H9 (cell line): ENCODE measurements at regions not wholly inside any gene's neighbourhood (a gene's known extent, or its start where the extent isn't known, plus 50 kb on each side); places are given as distances from the start of the nearest gene placed in this dataset.

Experiments used
- DNase-seq: peaks from one replicate; pipeline ENCODE4 v3.0.0-alpha.2; 2017
- H2AFZ ChIP-seq: one replicate; pipeline ENCODE4 v1.6.1; 2013; ENCODE audit warnings: mild to moderate bottlenecking, low read length, control low read depth, moderate library complexity
- H2AK5ac ChIP-seq: 2 replicates; pipeline ENCODE4 v1.6.1; 2013; ENCODE audit warnings: low read length, control low read depth, mixed read lengths; ENCODE audit not compliant: insufficient read length
- H2BK120ac ChIP-seq: one replicate; pipeline ENCODE4 v1.6.1; 2013; ENCODE audit warnings: low read depth, mild to moderate bottlenecking, low read length, control low read depth, inconsistent platforms; ENCODE audit not compliant: poor library complexity, severe bottlenecking
- H2BK12ac ChIP-seq: 2 replicates; pipeline ENCODE4 v1.6.1; 2013; ENCODE audit warnings: low read length, control low read depth, mixed read lengths, low read depth; ENCODE audit not compliant: insufficient read length
- H2BK15ac ChIP-seq: 2 replicates; pipeline ENCODE4 v1.6.1; 2013; ENCODE audit warnings: low read depth, low read length, control low read depth
- H2BK20ac ChIP-seq: one replicate; pipeline ENCODE4 v1.6.1; 2013; ENCODE audit warnings: low read depth, mild to moderate bottlenecking, low read length, control low read depth, inconsistent platforms; ENCODE audit not compliant: poor library complexity, severe bottlenecking
- H2BK5ac ChIP-seq: 2 replicates; pipeline ENCODE4 v1.6.1; 2013; ENCODE audit warnings: low read length, control low read depth, mixed read lengths; ENCODE audit not compliant: insufficient read length
- H3K14ac ChIP-seq: 2 replicates; pipeline ENCODE4 v1.6.1; 2013; ENCODE audit warnings: low read length, control low read depth; ENCODE audit not compliant: insufficient read depth
- H3K18ac ChIP-seq: 2 replicates; pipeline ENCODE4 v1.6.1; 2013; ENCODE audit warnings: low read depth, mild to moderate bottlenecking, mixed read lengths, low read length, control low read depth; ENCODE audit not compliant: insufficient read length
- H3K23ac ChIP-seq: 2 replicates; pipeline ENCODE4 v1.6.1; 2013; ENCODE audit warnings: low read length, control low read depth, mixed read lengths, low read depth; ENCODE audit not compliant: insufficient read length
- H3K23me2 ChIP-seq: 2 replicates; pipeline ENCODE4 v1.6.1; 2013; ENCODE audit warnings: low read depth, mild to moderate bottlenecking, mixed read lengths, low read length, control low read depth; ENCODE audit not compliant: insufficient read length, poor library complexity, severe bottlenecking
- H3K27ac ChIP-seq: 2 replicates; pipeline ENCODE4 v1.5.1; 2013; ENCODE audit warnings: low read length, control low read depth, mixed read lengths, low read depth; ENCODE audit not compliant: insufficient read length
- H3K27me3 ChIP-seq: 2 replicates; pipeline ENCODE4 v1.6.1; 2013; ENCODE audit warnings: low read length, control low read depth, inconsistent platforms; ENCODE audit not compliant: insufficient read depth
- H3K4ac ChIP-seq: 2 replicates; pipeline ENCODE4 v1.6.1; 2013; ENCODE audit warnings: low read depth, mild to moderate bottlenecking, control low read depth, inconsistent platforms, low read length, moderate library complexity
- H3K4me1 ChIP-seq: 2 replicates; pipeline ENCODE4 v1.6.1; 2013; ENCODE audit warnings: low read length, control low read depth, inconsistent platforms; ENCODE audit not compliant: insufficient read depth
- H3K4me2 ChIP-seq: 2 replicates; pipeline ENCODE4 v1.6.1; 2013; ENCODE audit warnings: low read length, control low read depth, mixed read lengths; ENCODE audit not compliant: insufficient read length, insufficient read depth
- H3K56ac ChIP-seq: 2 replicates; pipeline ENCODE4 v1.6.1; 2013; ENCODE audit warnings: low read depth, mild to moderate bottlenecking, mixed read lengths, low read length, control low read depth; ENCODE audit not compliant: insufficient read length
- H3K79me1 ChIP-seq: 2 replicates; pipeline ENCODE4 v1.6.1; 2013; ENCODE audit warnings: low read depth, mild to moderate bottlenecking, moderate library complexity, low read length, control low read depth, inconsistent platforms; ENCODE audit not compliant: insufficient read depth, poor library complexity, severe bottlenecking
- H3K79me2 ChIP-seq: 2 replicates; pipeline ENCODE4 v1.6.1; 2013; ENCODE audit warnings: low read length, control low read depth, inconsistent platforms; ENCODE audit not compliant: insufficient read depth
- H3K9ac ChIP-seq: 2 replicates; pipeline ENCODE4 v1.6.1; 2013; ENCODE audit warnings: low read length, control low read depth, mixed read lengths; ENCODE audit not compliant: insufficient read length; ENCODE audit errors: extremely low read depth
- H3K9me3 ChIP-seq: one replicate; pipeline ENCODE4 v1.6.1; 2013; ENCODE audit warnings: low read depth, low read length, inconsistent platforms; ENCODE audit not compliant: control insufficient read depth
- H3T11ph ChIP-seq: one replicate; pipeline ENCODE4 v1.6.1; 2013; ENCODE audit warnings: mild to moderate bottlenecking, low read length, control low read depth, inconsistent platforms
- H4K20me1 ChIP-seq: one replicate; pipeline ENCODE4 v1.6.1; 2013; ENCODE audit not compliant: control insufficient read depth, insufficient read length, insufficient read depth
- H4K5ac ChIP-seq: 2 replicates; pipeline ENCODE4 v1.6.1; 2013; ENCODE audit warnings: low read depth, mild to moderate bottlenecking, mixed read lengths, low read length, control low read depth; ENCODE audit not compliant: insufficient read length
- H4K8ac ChIP-seq: replicated peaks from 2 replicates; pipeline ENCODE4 v1.6.1; 2013; ENCODE audit warnings: low read length, control low read depth, mixed read lengths, low read depth; ENCODE audit not compliant: insufficient read length
- H4K91ac ChIP-seq: 2 replicates; pipeline ENCODE4 v1.6.1; 2013; ENCODE audit warnings: low read depth, mild to moderate bottlenecking, moderate library complexity, mixed read lengths, low read length, control low read depth; ENCODE audit not compliant: insufficient read length
- H3K27ac Mint-ChIP-seq, 3 experiments: 2 replicates in 2 of 3; 3 replicates in 1 of 3; pipeline ENCODE4 v1.8.0; 2020 to 2021; ENCODE audit warnings: mixed read lengths in 3 of 3, mild to moderate bottlenecking in 1 of 3, moderate library complexity in 1 of 3
- H3K27me3 Mint-ChIP-seq: 2 replicates; pipeline ENCODE4 v1.8.0; 2021; ENCODE audit warnings: low read depth, mild to moderate bottlenecking, moderate library complexity, mixed read lengths
- H3K36me3 Mint-ChIP-seq, 3 experiments: 2 replicates in 2 of 3; 3 replicates in 1 of 3; pipeline ENCODE4 v1.8.0; 2020 to 2021; ENCODE audit warnings: low read depth in 3 of 3, mixed read lengths in 3 of 3; ENCODE audit not compliant: insufficient read depth in 1 of 3
- H3K4me1 Mint-ChIP-seq, 2 experiments: 2 replicates each; pipeline ENCODE4 v1.8.0; 2020; ENCODE audit warnings: mixed read lengths in 2 of 2
- H3K4me3 Mint-ChIP-seq, 2 experiments: 2 replicates in 1 of 2; 3 replicates in 1 of 2; pipeline ENCODE4 v1.8.0; 2020 to 2021; ENCODE audit warnings: mild to moderate bottlenecking in 2 of 2, mixed read lengths in 2 of 2, moderate library complexity in 1 of 2
- H3K9me3 Mint-ChIP-seq, 2 experiments: 2 replicates in 1 of 2; 3 replicates in 1 of 2; pipeline ENCODE4 v1.8.0; 2020; ENCODE audit warnings: mild to moderate bottlenecking in 2 of 2, mixed read lengths in 2 of 2, moderate library complexity in 1 of 2
- CTCF ChIP-seq: fragments of 200-600 bp; sonication (generic); conservative IDR thresholded peaks from 3 replicates; pipeline ENCODE4 v1.8.0; 2021; ENCODE audit warnings: antibody characterized with exemption, mild to moderate bottlenecking
- WGBS: extraction: QIAGEN DNeasy Blood & Tissue Kit; methylation state at CpG from one replicate; pipeline ENCODE4 v1.1.7; 2013; ENCODE audit warnings: missing lambda C conversion rate, low lambda C conversion rate, mixed read lengths; ENCODE audit not compliant: insufficient read length; ENCODE audit errors: extremely low coverage; 5-methylcytosine and 5-hydroxymethylcytosine counted together

DNA sequence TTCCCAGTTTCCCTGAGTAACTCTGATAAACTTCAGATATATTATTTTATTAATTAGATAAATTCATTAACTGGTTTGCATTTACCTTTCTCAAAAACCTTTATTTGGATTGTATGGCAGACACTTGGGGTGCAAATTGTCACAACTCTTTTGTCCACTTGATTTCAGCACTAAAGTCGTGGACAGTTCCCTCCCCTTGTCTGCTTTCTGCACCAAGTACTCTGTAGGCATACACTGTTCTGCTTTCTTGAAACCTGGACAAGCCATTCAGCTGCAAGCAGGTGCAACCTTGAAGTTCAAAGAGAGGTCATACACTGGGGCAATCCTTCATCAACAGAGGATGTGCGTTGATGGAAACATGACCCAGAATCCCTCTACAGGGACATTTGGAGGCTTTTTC lies 162.9 kb downstream of the ARL5B start:
- Histone ChIP-seq H3K9me3 (no peaks in the 10 kb centered on the region), H2AFZ (no peak overlapping the region), H3K18ac (no peak overlapping the region), H3K23me2 (no peaks in the 10 kb centered on the region), H4K8ac (no peak overlapping the region), H3K27me3 (no peaks in the 10 kb centered on the region), H3K79me2 (no peaks in the 10 kb centered on the region), H3K79me1 (no peaks in the 10 kb centered on the region), H3K4me2 (no peak overlapping the region), H2AK5ac (no peak overlapping the region), H3K4me1 (no peaks in the 10 kb centered on the region), H2BK12ac (no peak overlapping the region), H3K4ac (no peak overlapping the region), H2BK15ac (no peak overlapping the region), H2BK20ac (no peak overlapping the region), H3K56ac (no peak overlapping the region), H2BK120ac (no peak overlapping the region), H4K20me1 (no peaks in the 10 kb centered on the region), H3K9ac (no peak overlapping the region), H4K5ac (no peak overlapping the region), H3K23ac (no peak overlapping the region), H3T11ph (no peak overlapping the region), H3K14ac (no peak overlapping the region), H2BK5ac (no peak overlapping the region), H4K91ac (no peak overlapping the region), H3K27ac (no peak overlapping the region)
- no CpG with 5 or more reads among the region's 2 CpGs for WGBS
- H3K9me3 Mint-ChIP-seq = peaks cover 0 to 5% of the 10 kb centered on the region in 2 experiments; a peak in 1 of 5 replicates
- H3K4me3 Mint-ChIP-seq = no peak overlapping the region
- no peaks in the 10 kb centered on the region for H3K4me1 Mint-ChIP-seq
- no peak overlapping the region for H3K27ac Mint-ChIP-seq
- no peaks in the 10 kb centered on the region for H3K36me3 Mint-ChIP-seq
- TF ChIP-seq CTCF = no peak
- DNase-seq = no peak
- H3K27me3 Mint-ChIP-seq = no peaks in the 10 kb centered on the region; the same call in 1 of the 2 replicates
